DMS 273 treated with DMSO at 0.1 percent for 48 hours (cell line): ENCODE measurements at regions not wholly inside any gene's neighbourhood (a gene's known extent, or its start where the extent isn't known, plus 50 kb on each side); places are given as distances from the start of the nearest gene placed in this dataset.
"Not testable (repeated sequence)": the region's sequence is repeated elsewhere in the genome, so short reads cannot be mapped to it uniquely, and the experiment has no call there.

Source experiments
- DNase-seq: peaks from one replicate; lab custom pipeline; 2025; lab: John Stamatoyannopoulos, UW

DNA sequence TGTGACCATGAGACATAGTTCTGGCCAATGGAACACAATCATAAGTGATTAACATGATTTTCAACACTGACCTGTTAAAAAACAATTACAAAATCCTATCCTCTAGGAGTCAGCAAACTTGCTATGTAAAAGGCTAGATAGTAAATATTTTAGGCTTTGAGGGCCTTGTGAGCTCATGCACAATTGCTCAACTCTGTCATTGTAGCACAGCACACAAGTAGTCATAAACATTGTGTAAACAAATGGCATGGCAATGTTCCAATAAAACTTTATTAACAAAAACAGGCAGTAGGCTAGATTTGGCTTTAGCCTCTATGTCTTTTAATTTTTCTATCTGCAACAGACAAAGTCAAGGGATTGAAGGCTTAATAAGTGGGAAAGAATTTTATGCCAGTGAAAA is 350.7 kb downstream of the C12orf50 start:
- no peak for DNase-seq

DNA sequence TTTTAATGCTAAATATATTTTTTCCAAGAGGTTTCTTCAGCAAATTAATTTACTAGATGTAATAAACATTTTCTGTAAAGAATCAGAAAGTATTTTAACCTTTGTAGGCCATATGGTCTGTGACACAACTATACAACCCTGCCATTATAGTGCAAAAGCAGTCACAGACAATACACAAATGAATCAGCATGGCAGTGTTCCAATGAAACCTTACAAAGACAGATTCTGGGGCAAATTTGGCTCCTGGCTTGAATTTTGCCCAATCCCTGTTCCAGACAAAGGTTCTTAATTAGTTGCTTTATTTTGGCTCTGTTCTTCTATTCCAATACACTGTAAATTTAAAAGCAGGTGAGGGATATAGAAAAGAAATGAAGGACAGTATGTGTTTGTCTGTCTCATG is 352.5 kb downstream of the C12orf50 start:
- DNase-seq, result no peak

DNA sequence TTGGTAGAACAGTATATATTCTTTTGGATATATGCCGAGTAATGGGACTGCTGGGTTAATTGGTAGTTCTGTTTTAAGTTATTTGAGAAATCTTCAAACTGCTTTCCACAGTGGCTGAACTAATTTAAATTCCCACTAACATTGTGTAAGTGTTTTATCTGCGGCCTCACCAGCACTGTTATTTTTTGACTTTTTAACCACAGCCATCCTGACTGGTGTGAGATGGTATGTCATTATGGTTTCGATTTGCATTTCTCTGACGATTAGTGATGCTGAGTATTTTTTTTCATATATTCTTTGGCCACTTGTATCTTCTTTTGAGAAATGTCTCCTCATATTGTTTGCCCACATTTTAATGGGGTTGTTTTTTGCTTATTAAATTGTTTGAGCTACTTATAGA is 357.4 kb downstream of the C12orf50 start:
- no peak for DNase-seq

DNA sequence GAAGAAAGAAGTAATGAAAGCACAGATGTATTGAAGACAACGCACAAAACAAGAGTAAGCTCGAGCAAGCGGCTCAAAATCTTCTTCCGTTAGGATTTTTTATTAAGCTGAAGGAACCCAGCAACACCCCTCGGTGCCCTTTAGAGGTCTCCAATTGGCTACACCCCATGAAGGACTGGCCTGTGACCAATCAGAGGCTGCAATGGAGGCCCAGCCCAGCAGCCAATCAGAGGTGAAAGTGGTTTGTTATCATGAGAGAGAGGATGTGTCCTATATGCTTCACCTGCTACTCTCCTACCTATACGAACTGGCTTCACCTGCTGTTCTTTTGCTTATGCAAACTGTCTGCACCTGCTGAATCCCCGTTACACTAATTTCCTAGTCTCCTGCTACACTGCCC is 358.8 kb downstream of the C12orf50 start:
- no peak for DNase-seq

DNA sequence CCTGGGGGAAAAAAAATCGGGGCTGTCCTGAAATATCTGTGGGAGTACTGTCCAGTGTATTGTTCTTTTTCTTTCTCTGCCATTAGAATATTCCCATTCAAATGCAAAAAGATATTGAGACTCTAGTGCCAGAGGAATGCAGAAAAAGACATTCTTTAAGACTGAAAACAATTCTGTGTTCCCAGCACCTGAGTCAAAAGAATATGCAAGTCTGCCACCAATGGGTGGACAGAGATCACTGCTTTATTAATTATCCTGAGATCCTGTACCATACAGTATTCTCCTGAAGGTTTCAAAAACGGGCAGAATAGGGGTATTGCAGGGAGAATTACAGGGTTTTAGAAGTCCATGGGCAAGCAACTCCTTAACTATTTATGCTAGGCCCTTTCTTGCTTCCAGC is 361.8 kb downstream of the C12orf50 start:
- DNase-seq, result no peak

DNA sequence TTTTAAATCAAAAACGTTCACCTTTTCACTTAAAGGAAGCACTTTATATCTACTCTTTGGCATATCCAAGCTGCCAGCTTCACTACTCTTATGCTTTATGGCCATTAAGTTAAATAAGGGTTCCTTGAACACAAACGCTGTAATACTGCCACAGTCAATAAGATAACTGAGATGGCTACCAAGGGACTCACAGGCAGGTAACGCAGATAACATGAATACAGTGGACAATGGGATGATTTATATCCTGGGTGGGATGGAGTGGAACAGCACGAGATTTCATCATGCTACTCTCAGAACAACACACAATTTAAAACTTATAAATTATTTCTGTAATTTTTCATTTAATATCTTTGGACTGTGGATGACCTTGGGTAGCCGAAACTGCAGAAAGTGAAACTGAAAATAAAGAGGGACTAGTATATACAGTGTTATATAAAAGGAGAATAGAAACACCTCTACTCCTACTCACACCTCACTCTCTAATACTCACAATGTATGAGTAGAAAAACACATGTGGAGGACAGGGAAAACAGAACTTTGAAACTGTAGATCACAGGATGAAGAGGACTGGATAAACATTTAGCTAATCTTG is 367.3 kb downstream of the C12orf50 start:
- DNase-seq, result no peak

DNA sequence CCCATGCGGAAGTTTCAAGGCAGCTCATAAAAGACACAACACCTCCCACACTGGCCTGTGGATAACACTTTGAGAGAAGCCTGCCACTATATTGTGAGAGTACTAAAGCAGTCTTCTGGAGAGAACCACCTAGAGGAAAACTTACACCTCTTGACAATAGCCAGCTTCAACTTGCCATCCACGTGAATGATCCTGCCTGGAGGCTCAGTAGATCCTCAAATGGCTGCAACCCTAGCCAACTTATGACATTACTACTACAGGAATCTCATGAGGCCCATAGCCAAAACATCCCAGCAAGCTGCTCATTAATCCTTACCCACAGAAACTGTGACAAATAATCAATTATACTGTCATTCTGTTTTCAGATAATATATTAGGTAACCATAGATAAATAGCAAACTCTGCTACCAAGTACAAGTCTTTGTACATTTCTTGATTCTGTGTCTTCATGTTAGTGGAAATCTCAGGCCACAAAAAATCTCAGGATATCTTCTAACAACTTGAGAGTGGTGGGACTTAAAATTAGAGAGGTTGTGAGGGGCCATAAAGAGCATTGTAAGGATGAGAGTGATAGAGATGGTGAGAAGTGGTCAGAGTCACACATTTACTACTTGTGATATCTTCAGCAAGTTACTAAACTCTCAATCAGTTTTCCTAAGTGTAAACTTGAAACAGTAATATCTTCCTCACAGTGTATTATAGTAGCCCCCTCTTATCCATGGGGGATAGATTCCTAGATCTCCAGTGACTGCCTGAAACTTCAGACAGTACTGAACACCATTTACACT is 368.0 kb downstream of the C12orf50 start:
- DNase-seq, result no peak

DNA sequence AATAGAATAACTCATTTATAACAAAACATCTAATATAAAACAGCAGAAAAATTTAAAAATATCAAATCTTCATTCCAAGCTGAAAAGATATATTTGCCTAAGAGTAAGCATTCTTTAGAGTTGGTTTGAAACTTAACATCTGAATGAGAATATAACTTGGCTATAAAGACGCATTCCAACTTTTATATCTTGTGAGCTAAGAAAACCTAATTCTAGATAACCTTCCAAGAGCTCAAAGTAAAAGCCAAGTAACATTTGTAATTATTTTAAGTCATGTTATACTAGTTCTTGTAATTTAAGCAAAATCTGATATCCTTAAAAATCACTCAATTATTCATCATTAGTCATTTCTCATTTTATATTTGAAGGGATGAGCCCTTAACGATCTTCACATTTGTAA is 368.9 kb downstream of the C12orf50 start:
- no peak for DNase-seq

DNA sequence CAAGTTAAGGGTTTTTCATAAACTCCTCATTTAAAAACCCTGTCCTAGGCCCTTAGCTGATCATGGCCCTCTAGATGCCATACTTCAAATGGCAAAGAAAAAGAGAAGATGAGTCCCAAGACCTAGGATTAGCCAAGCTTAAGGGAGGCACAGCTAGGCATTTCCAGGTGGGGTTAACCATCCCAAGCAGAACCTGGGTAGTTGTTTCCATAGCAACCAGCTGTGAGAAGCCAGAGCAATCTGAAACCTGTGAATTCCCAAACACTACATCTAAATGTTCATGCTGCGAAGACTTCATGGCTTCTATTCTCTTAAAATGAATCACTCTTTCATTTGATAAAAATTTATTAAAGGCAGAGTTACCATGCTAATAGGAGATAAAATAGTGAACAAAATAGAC is 372.9 kb downstream of the C12orf50 start:
- no peak for DNase-seq

DNA sequence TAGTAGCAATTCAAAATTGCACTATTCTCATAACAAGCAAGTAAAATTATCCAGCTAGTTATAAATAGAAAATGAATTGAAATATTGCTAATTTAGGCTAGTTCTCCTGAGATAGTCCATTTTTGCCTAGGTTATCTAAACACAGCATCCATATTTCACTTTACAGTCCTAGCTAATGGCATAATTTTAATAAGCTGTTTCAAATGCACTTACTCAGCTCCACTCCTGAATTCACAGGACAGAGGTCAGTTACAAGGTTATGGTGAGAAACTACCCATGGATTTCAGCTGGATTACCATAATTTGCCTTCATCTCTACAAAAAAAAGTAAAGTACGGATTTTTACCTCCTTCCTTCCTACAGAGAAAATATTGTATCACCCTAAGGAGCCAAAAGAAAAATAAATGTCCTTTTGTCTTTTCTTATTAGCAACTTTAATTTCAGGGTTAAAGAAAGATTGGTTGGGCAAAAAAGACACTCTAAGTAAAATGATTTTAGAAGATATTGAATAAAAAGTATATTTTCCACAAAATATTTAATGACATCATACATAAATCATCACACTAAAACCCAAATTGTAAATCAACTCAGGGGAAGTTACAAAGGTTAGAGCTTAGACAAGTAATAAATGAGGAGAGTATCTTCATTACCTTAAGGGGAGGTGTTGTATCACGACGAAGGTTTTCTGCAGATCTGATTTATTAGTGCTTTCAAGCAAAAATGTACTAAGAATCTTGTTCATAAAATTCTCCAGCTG is 377.4 kb downstream of the C12orf50 start:
- no peak for DNase-seq

DNA sequence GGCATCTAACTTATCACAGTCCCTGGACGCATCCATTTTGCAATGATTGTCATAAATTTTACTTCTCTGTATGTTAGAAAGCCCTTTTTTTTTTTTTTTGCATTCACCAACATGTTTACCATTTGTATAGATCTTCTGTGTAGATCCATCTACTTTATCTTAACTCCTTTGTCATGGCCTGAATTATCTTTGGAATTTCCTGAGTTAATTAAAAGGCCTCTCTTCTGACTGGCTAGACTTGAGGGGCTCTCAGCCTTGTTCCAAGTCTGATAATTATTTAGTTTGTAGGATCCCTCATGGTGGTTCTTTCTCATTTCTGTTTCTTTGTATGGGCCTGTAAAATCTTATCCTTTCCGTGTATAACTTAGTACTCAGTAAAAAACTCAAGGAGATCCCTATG is 387.0 kb downstream of the C12orf50 start:
- DNase-seq, result no peak

DNA sequence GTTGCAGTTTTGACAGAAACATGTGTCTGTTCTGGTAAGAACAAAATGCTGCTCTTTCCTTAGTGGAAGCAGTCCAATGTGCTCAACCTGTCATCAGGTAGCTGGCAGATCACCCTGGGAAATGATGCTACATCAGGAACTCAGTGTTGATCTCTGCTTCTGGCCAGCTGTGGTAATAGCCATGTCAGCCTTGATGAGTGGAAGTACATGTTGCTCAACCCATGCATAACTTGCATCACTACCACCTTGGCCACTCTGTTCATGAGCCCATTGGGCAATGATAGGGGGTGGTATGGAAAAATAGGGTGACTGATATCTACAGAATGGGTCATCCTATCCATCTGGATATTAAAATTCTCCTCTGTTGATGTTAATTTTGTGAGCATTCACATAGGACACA is 411.0 kb downstream of the C12orf50 start:
- no peak for DNase-seq

DNA sequence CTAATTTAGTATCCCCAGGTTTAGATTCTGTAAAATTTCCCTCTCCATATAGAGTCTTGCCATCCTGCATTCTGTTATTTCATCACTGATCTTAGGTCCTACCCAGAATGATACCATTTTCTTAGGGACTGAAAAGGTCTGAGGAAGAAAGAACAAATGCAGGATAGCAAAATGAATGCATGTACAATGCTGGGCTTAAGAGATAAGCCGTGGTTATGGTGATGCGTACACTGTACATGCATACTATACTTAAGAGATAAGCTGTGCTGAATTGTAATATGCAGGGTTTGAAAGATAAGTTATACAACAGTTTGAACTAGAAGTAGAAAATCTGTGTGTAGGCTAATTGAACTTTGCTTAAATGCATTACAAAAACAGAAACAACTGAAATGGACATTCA is 416.2 kb downstream of the C12orf50 start:
- DNase-seq, result no peak

DNA sequence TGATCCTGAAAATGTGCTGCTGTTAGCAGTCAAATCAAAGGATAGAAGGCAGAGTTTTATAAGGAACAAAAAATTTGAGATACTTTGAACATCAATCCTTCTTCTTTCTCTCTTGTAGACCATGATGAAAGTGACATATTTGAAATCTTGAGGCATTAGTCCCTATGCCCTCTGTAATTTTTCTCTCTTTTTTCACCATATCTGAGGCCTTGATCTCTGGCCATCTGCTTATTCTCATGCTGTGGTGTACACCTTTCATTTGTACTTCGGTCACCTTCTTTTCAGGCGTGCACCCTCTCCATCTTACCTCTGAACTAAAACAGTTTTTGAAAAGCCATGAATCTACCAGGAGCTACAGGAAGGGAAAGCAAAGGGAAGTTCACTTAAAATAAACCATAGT is 420.9 kb downstream of the C12orf50 start:
- no peak for DNase-seq

DNA sequence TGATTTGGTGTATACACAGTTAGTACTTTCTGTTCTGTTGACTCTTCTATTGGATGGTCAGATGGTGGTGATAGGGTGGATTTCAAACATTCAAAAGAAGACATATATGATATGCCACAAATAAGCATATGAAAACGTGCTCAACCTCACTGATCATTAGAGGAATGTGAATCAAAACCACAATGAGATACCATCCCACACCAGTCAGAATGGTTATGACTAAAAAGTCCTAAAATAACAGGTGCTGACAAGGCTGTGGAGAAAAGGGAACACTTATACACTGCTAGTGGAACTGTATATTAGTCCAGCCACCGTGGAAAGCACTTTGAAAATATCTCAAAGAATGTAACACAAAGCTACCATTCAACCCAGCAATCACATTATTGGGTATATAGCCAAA is 425.5 kb downstream of the C12orf50 start:
- DNase-seq, result no peak

DNA sequence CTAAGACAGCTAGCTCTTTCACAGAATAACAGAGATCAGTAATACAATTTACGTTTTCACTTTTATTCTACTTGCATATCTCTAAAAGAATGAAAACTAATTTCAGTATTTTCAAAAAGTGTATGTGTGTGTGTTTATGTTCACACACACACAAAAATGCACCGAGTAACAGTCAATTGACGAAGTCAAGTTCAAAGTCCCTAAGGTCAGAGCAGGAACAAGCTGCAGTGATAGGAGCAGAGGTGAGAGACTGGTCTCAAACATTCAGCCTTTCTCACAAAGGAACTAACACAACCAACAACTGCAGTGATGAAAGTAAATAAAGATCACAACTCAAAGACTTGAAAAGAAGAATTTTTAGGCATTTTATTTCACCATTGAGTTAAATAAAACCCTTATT is 429.7 kb downstream of the C12orf50 start:
- DNase-seq, result no peak

DNA sequence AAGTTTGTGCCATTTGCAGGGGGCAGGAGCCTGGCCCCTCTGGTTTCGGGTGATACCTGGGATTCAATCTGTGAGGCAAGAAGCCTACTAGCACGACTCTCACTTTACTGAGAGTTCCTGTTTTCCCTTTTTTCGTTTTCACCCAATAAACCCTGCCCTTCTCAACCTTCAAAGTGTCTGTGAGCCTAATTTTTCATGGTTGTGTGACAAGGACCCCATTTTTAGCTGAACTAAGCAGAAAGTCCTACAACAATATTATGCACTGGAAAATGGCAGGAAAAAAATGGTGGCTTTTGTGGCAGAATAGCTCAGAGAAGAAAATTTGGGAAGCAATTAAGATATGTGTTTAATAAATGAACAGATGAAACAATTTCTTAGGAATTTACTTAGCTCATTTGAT is 432.1 kb downstream of the C12orf50 start:
- DNase-seq, result no peak

DNA sequence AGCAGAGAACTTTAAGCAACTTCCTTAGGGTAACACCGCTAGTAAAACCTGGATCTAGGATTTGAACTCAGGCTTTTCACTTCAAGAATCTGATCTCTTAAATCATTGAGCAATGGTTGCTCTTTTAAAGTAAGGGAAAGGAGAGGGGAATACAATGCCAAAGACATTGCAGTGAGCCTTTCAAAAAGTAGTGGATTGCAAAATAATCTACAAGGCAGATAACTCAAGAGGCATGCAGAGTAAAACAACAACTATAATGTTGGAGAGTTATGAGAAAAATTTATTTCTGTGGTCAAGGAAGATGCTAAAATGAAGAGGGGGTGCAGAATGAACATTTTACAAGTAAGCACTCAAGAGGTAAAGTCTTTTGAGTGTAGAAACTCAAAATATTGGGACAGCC is 432.6 kb downstream of the C12orf50 start:
- no peak for DNase-seq

DNA sequence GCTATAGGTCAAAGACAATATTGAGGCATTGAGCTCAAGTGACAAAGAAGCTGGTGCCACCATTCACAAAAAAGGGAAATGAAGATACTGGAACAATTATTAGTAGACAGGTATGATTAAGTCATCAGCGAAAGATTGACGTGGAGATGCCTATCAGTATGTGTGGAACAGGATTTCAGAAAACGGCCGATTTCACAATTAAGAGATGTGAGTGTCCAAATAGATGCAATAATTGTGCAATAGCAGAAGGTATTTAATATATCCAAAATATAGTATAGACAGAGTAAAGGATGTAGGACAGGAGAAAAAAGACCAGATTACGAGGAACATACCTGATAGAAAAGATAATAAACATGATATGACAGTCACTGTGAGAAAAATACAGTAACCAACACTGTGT is 433.1 kb downstream of the C12orf50 start:
- DNase-seq, result no peak

DNA sequence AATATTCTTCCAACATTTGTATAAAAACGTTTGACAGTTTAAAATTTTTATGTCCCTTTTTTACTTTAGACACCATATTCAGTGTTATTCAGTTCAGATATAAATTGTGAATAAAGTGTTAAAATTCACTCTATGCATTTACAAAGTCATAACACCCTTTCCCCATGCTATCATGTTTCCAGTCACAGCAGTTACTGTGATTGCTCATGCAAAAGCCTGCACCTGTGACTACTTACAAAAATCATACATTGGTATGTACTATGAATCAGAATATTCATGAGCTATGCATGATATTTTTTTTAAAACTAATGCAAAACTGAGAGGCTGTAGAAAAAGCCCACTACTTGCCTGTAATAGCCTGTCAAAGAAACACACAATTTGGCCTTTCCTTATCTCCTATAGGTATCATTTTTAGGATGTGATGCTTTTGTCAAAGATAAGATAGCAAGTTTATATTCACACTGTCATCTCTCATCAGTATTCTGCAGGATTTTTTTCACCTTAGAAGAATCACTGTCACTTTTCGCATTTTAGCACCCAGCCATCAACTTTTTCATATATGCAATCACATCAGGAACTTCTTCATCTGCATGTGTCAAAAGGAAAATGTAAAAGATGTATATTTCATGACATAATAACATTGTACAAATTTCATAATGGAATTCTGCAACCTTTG is 443.2 kb downstream of the C12orf50 start:
- no peak for DNase-seq

DNA sequence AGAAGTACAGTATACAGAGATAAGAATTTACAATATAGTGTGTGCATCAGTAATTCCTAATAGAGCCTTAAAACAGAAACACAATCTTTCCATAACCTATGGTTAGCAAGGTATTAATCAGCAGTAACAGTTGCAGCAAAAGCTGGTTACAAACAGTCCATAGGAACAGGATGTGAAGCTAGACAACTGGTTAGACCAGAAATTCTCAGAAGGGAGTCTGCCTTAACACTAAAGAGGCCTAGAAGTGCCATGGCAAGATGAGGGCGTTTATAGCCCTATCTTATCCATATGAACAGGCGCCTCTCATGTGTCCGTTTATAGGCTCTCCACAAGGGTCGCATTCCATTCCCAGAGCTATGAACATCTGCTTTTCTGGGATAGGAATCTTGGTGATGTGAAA is 450.1 kb downstream of the C12orf50 start:
- DNase-seq, result not testable (repeated sequence)

DNA sequence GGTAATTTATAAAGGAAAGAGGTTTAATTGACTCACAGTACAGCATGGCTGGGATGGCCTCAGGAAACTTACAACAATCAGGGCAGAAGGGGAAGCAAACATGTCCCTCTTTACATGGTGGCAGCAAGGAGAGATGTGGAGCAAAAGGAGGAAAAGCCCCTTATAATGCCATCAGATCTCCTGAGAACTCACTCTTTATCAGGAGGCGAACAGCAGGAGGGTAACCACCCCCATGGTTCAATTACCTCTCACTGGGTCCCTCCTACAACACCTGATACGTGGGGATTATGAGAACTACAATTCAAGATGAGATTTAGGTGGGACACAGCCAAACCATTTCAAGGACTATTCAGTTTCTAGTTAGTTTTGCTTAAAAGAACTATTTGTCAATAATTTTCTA is 453.3 kb downstream of the C12orf50 start:
- DNase-seq, result no peak

DNA sequence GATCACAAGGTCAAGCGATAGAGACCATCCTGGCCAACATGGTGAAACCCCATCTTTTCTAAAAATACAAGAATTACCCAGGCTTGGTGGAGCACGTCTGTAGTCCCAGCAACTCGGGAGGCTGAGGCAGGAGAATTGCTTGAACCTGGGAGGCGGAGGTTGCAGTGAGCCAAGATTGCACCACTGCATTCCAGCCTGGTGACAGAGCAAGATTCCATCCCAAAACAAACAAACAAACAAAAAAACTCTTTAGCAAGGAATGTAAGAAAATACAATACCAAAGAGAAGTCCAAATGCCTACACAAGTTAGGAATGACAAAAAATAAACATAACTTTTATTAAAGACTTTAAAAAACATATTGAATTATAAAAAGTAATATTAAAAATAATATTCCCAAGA is 462.3 kb downstream of the C12orf50 start:
- DNase-seq, result not testable (repeated sequence)
